PC-3 (cell line): ENCODE measurements at regions not wholly inside any gene's neighbourhood (a gene's known extent, or its start where the extent isn't known, plus 50 kb on each side); places are given as distances from the start of the nearest gene placed in this dataset.

Experiments
- CTCF ChIP-seq: fragments of 300-600 bp; sonication (generic); conservative IDR thresholded peaks from 2 replicates; pipeline ENCODE4 v1.5.1; 2017; ENCODE audit warnings: antibody characterized with exemption, low read depth, mild to moderate bottlenecking, low read length
- EZH2 ChIP-seq: fragments of 300-600 bp; sonication (generic); IDR thresholded peaks from one replicate; pipeline ENCODE4 v1.6.1; 2017; ENCODE audit warnings: antibody characterized with exemption, mild to moderate bottlenecking, low read length; ENCODE audit not compliant: unreplicated experiment
- EZH2phosphoT487 ChIP-seq: fragments of 300-600 bp; sonication (generic); IDR thresholded peaks from 2 replicates; pipeline ENCODE4 v1.6.1; 2018; ENCODE audit warnings: mild to moderate bottlenecking, antibody characterized with exemption, low read length, borderline replicate concordance

GRCh38 chr20:48340883-48341281, 486.9 kb downstream of the PREX1 start:
- TF ChIP-seq CTCF: no peak
- no peak for TF ChIP-seq EZH2
- no peak for TF ChIP-seq EZH2phosphoT487
